ENCODE measurements at regions not wholly inside any gene's neighbourhood (a gene's known extent, or its start where the extent isn't known, plus 50 kb on each side); places are given as distances from the start of the nearest gene placed in this dataset.
"Not testable (repeated sequence)": the region's sequence is repeated elsewhere in the genome, so short reads cannot be mapped to it uniquely, and the experiment has no call there.

- Mint-ChIP-seq H3K9me3 (ENCODE audit: low read depth) (peaks cover 9% of the 10 kb centered on the region), H3K4me3 (ENCODE audit: low read depth) (no peak overlapping the region)
Measured at GRCh38 chr7:93663561-93664299, 89.2 kb upstream of the CALCR start.

GRCh38 chr7:93658163-93658562 lies 83.6 kb upstream of the CALCR start:
- not testable (repeated sequence) for H3K4me1 Mint-ChIP-seq (ENCODE audit: low read depth); H3K27me3 Mint-ChIP-seq; H3K27ac Mint-ChIP-seq; H3K4me3 Mint-ChIP-seq (ENCODE audit: low read depth); H3K36me3 Mint-ChIP-seq (ENCODE audit: insufficient read depth); DNase-seq (ENCODE audit: low spot score, unreplicated experiment); H3K9me3 Mint-ChIP-seq (ENCODE audit: low read depth)

More at GRCh38 chr7:93663561-93664299, 89.2 kb upstream of the CALCR start:
- Mint-ChIP-seq H3K36me3 (ENCODE audit: insufficient read depth) (no peaks in the 10 kb centered on the region), H3K27me3 (no peaks in the 10 kb centered on the region), H3K27ac (no peak overlapping the region), H3K4me1 (ENCODE audit: low read depth) (no peaks in the 10 kb centered on the region)
- no peak for TF ChIP-seq CTCF (IDR thresholded peaks at IDR 0.05; ENCODE audit: unreplicated experiment)
- no peak for DNase-seq (ENCODE audit: low spot score, unreplicated experiment)

GRCh38 chr7:93651603-93652159 lies 77.2 kb upstream of the CALCR start:
- H3K4me3 Mint-ChIP-seq (ENCODE audit: low read depth): no peak overlapping the region
- no peaks in the 10 kb centered on the region for H3K4me1 Mint-ChIP-seq (ENCODE audit: low read depth)

GRCh38 chr7:93646538-93646937 lies 72.0 kb upstream of the CALCR start:
- Mint-ChIP-seq H3K27ac (no peak overlapping the region), H3K9me3 (ENCODE audit: low read depth) (no peaks in the 10 kb centered on the region), H3K36me3 (ENCODE audit: insufficient read depth) (no peaks in the 10 kb centered on the region), H3K4me3 (ENCODE audit: low read depth) (no peak overlapping the region), H3K4me1 (ENCODE audit: low read depth) (no peaks in the 10 kb centered on the region), H3K27me3 (no peaks in the 10 kb centered on the region)
- no peak for TF ChIP-seq CTCF (IDR thresholded peaks at IDR 0.05; ENCODE audit: unreplicated experiment)
- no peak for DNase-seq (ENCODE audit: low spot score, unreplicated experiment)

More at GRCh38 chr7:93651603-93652159, 77.2 kb upstream of the CALCR start:
- no peak overlapping the region for H3K27ac Mint-ChIP-seq
- H3K9me3 Mint-ChIP-seq (ENCODE audit: low read depth): no peaks in the 10 kb centered on the region
- DNase-seq (ENCODE audit: low spot score, unreplicated experiment): no peak
- H3K36me3 Mint-ChIP-seq (ENCODE audit: insufficient read depth): no peaks in the 10 kb centered on the region
- TF ChIP-seq CTCF (IDR thresholded peaks at IDR 0.05; ENCODE audit: unreplicated experiment): no peak
- H3K27me3 Mint-ChIP-seq: no peaks in the 10 kb centered on the region

- no peak overlapping the region for H3K27ac Mint-ChIP-seq
Measured at GRCh38 chr7:93636276-93636675, 61.8 kb upstream of the CALCR start.

More at GRCh38 chr7:93636276-93636675, 61.8 kb upstream of the CALCR start:
- Mint-ChIP-seq H3K27me3 (no peaks in the 10 kb centered on the region), H3K4me1 (ENCODE audit: low read depth) (peaks cover 5% of the 10 kb centered on the region), H3K9me3 (ENCODE audit: low read depth) (peaks cover 5% of the 10 kb centered on the region), H3K36me3 (ENCODE audit: insufficient read depth) (no peaks in the 10 kb centered on the region), H3K4me3 (ENCODE audit: low read depth) (no peak overlapping the region)
- no peak for TF ChIP-seq CTCF (IDR thresholded peaks at IDR 0.05; ENCODE audit: unreplicated experiment)
- DNase-seq (ENCODE audit: low spot score, unreplicated experiment): no peak

Data from progenitor cell of endocrine pancreas (in vitro differentiated cells).